PFSK-1 (cell line): ENCODE measurements at regions not wholly inside any gene's neighbourhood (a gene's known extent, or its start where the extent isn't known, plus 50 kb on each side); places are given as distances from the start of the nearest gene placed in this dataset.

ENCODE experiments used
- FOXP2 ChIP-seq: optimal IDR thresholded peaks from 2 replicates; pipeline ENCODE3; 2011; ENCODE audit warnings: borderline replicate concordance, control low read depth, inconsistent platforms; ENCODE audit not compliant: insufficient read depth; ENCODE audit errors: extremely low read length, extremely low read depth
- REST ChIP-seq, 2 experiments: IDR thresholded peaks; 2 replicates each; pipeline versions ENCODE4 v1.6.1 to v1.8.0; 2011 to 2012; ENCODE audit warnings: low read depth in 2 of 2, low read length in 2 of 2, control low read depth in 1 of 2, inconsistent platforms in 1 of 2, mild to moderate bottlenecking in 1 of 2, moderate library complexity in 1 of 2; ENCODE audit not compliant: insufficient read depth in 1 of 2

- TF ChIP-seq FOXP2 (no peak), REST (IDR thresholded peaks at IDR 0.05; ENCODE audit: insufficient read depth in 1 of 2, low read depth in 2 of 2, low read length in 2 of 2) (no peak)
These were observed 1270.9 kb downstream of the ADGRL3 start for GRCh38 chr4:62471021-62471420.
